Liver (tissue), 3 donors: ENCODE measurements at regions not wholly inside any gene's neighbourhood (a gene's known extent, or its start where the extent isn't known, plus 50 kb on each side); places are given as distances from the start of the nearest gene placed in this dataset.

Experiments used
- EGR1 ChIP-seq, 2 donors: IDR thresholded peaks; 2 replicates each; pipeline ENCODE4 v1.6.1; 2016 to 2018; ENCODE audit warnings: antibody characterized with exemption in 2 of 2, low read depth in 2 of 2
- FOXA2 ChIP-seq: IDR thresholded peaks from 2 replicates; pipeline ENCODE4 v1.6.1; 2016; ENCODE audit warnings: antibody characterized with exemption
- JUND ChIP-seq, 2 donors: IDR thresholded peaks; 2 replicates each; pipeline ENCODE4 v1.6.1; 2016; ENCODE audit warnings: antibody characterized with exemption in 2 of 2
- RAD21 ChIP-seq, 2 donors: IDR thresholded peaks; 2 replicates each; pipeline ENCODE4 v1.6.1; 2016; ENCODE audit warnings: antibody characterized with exemption in 2 of 2, mild to moderate bottlenecking in 2 of 2
- SP1 ChIP-seq: IDR thresholded peaks from 2 replicates; pipeline ENCODE4 v1.6.1; 2018; ENCODE audit warnings: antibody characterized with exemption, mild to moderate bottlenecking
- TAF1 ChIP-seq: conservative IDR thresholded peaks from 2 replicates; pipeline ENCODE4 v1.6.1; 2016; ENCODE audit warnings: antibody characterized with exemption, mild to moderate bottlenecking
- YY1 ChIP-seq: IDR thresholded peaks from 2 replicates; pipeline ENCODE4 v1.6.1; 2016; ENCODE audit warnings: antibody characterized with exemption, mild to moderate bottlenecking
- TF ChIP-seq, protein P1 (sequence below): fragments of 150-350 bp; IDR thresholded peaks from 2 replicates; pipeline ENCODE4 v1.5.1; 2017; ENCODE audit warnings: improper control_type of control experiment, low read depth, low read length; ENCODE audit not compliant: missing input control
- TF ChIP-seq, protein P2 (sequence below): IDR thresholded peaks from 2 replicates; pipeline ENCODE4 v1.6.1; 2016; ENCODE audit warnings: antibody characterized with exemption, mild to moderate bottlenecking
- donor health status: healthy.
- donor health status: healthy.

DNA sequence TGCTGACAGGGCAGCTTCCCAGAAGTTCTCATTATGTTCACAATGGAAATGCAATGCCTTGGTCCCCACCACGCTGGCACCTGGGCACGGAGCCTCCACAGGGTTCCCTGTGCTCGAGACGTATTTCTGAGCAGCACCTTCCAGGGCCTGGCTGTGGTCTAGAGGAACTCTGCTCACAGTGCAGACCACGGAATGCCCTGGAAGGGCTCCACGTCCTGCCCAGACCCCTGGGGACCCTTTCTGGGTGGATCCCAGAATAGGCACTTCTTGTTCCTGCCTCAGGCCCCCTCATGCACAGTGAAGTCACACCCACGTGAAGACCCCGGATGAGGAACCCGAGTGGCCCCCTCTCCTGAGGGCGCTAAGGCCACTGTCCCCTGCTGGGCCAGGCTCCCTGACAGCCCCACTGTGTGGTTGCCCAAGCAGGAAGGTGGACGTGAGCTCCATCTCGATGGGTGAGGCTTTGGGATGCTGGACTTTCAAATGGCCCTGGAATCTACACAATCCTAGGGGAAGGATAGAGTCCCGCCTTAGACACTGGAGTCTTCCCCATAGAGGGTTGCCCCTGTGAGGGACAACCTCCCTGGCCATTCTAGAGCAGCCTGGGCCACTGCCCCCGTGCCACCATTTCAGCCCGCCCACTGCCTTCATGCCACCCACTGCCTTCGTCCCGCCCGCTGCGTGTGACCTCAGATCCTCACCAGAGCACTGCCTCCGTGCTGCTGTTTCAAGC, 1106.8 kb downstream of the BRD1 start:
- TF ChIP-seq TAF1 (no peak), EGR1 (IDR thresholded peaks at IDR 0.05; ENCODE audit: low read depth in 2 of 2) (no peak), RAD21 (IDR thresholded peaks at IDR 0.05) (no peak), FOXA2 (no peak), SP1 (no peak), YY1 (no peak), JUND (IDR thresholded peaks at IDR 0.05) (no peak)
- TF ChIP-seq, protein P1, sequence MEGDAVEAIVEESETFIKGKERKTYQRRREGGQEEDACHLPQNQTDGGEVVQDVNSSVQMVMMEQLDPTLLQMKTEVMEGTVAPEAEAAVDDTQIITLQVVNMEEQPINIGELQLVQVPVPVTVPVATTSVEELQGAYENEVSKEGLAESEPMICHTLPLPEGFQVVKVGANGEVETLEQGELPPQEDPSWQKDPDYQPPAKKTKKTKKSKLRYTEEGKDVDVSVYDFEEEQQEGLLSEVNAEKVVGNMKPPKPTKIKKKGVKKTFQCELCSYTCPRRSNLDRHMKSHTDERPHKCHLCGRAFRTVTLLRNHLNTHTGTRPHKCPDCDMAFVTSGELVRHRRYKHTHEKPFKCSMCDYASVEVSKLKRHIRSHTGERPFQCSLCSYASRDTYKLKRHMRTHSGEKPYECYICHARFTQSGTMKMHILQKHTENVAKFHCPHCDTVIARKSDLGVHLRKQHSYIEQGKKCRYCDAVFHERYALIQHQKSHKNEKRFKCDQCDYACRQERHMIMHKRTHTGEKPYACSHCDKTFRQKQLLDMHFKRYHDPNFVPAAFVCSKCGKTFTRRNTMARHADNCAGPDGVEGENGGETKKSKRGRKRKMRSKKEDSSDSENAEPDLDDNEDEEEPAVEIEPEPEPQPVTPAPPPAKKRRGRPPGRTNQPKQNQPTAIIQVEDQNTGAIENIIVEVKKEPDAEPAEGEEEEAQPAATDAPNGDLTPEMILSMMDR, result no peak
- TF ChIP-seq, protein P2, sequence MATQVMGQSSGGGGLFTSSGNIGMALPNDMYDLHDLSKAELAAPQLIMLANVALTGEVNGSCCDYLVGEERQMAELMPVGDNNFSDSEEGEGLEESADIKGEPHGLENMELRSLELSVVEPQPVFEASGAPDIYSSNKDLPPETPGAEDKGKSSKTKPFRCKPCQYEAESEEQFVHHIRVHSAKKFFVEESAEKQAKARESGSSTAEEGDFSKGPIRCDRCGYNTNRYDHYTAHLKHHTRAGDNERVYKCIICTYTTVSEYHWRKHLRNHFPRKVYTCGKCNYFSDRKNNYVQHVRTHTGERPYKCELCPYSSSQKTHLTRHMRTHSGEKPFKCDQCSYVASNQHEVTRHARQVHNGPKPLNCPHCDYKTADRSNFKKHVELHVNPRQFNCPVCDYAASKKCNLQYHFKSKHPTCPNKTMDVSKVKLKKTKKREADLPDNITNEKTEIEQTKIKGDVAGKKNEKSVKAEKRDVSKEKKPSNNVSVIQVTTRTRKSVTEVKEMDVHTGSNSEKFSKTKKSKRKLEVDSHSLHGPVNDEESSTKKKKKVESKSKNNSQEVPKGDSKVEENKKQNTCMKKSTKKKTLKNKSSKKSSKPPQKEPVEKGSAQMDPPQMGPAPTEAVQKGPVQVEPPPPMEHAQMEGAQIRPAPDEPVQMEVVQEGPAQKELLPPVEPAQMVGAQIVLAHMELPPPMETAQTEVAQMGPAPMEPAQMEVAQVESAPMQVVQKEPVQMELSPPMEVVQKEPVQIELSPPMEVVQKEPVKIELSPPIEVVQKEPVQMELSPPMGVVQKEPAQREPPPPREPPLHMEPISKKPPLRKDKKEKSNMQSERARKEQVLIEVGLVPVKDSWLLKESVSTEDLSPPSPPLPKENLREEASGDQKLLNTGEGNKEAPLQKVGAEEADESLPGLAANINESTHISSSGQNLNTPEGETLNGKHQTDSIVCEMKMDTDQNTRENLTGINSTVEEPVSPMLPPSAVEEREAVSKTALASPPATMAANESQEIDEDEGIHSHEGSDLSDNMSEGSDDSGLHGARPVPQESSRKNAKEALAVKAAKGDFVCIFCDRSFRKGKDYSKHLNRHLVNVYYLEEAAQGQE, result no peak
